Endothelial cell of umbilical vein (primary cell): ENCODE measurements at regions not wholly inside any gene's neighbourhood (a gene's known extent, or its start where the extent isn't known, plus 50 kb on each side); places are given as distances from the start of the nearest gene placed in this dataset.
A peak's percentile ranks its signal among the peaks of the same experiment; 100 is the strongest.

Experiments used
- BruUV-seq: library from RNA; stranded (reverse); fragments of 400-500 nt; replicated peaks from 2 replicates; lab custom pipeline; 2021; lab: Mats Ljungman, UMichigan
- CTCF ChIA-PET: fragments of 300-600, 350-600 bp; sonication (Branson Sonifier 250); formaldehyde crosslinking; loops from one replicate; lab custom pipeline; 2021; ENCODE audit warnings: antibody characterized with exemption, inconsistent platforms; lab: Charles Lee
- POLR2A ChIA-PET: fragments of 300-600, 350-600 bp; sonication (Branson Sonifier 250); formaldehyde crosslinking; loops from one replicate; lab custom pipeline; 2021; ENCODE audit warnings: antibody characterized with exemption, inconsistent platforms; lab: Charles Lee
- DNase-seq: peaks from one replicate; pipeline ENCODE4 v3.0.0-alpha.2; 2011; ENCODE audit warnings: low read depth, low spot score
- FAIRE-seq: peaks from 2 replicates; lab custom pipeline; 2011; peaks lifted over from hg19 to GRCh38; lab: Jason Lieb, UNC
- H2AFZ ChIP-seq: 2 replicates; pipeline ENCODE4 v1.6.0; 2012; ENCODE audit warnings: low read depth, low read length, control low read depth, inconsistent platforms
- H3K27ac ChIP-seq: 2 replicates; pipeline ENCODE4 v1.5.1; 2011; ENCODE audit warnings: low read depth, mild to moderate bottlenecking, control low read depth, low read length, moderate library complexity; ENCODE audit not compliant: insufficient read depth
- H3K27me3 ChIP-seq, 2 experiments: 2 replicates each; pipeline versions ENCODE4 v1.6.0 to v1.6.1; 2011; ENCODE audit warnings: low read length in 2 of 2, mixed read lengths in 1 of 2; ENCODE audit not compliant: control insufficient read depth in 2 of 2, insufficient read depth in 2 of 2
- H3K36me3 ChIP-seq, 2 experiments: 2 replicates in 1 of 2; 3 replicates in 1 of 2; pipeline ENCODE4 v1.5.1; 2011; ENCODE audit warnings: low read length in 2 of 2, mild to moderate bottlenecking in 1 of 2, moderate library complexity in 1 of 2; ENCODE audit not compliant: control insufficient read depth in 2 of 2, insufficient read depth in 2 of 2; ENCODE audit errors: extremely low read depth in 1 of 2
- H3K4me1 ChIP-seq: 3 replicates; pipeline ENCODE4 v1.5.1; 2011; ENCODE audit warnings: mild to moderate bottlenecking, low read length; ENCODE audit not compliant: control insufficient read depth, insufficient read depth; ENCODE audit errors: extremely low read depth
- H3K4me2 ChIP-seq: 2 replicates; pipeline ENCODE4 v1.6.1; 2011; ENCODE audit warnings: low read length, control low read depth, mixed read lengths; ENCODE audit not compliant: insufficient read depth
- H3K4me3 ChIP-seq, 3 experiments: fragments of 200-600 bp in 1 of 3; sonication (generic), shearing (Covaris generic) in 1 of 3; replicated peaks in 1 of 3; 2 replicates each; pipeline ENCODE4 v1.5.1; 2011 to 2016; ENCODE audit warnings: control low read depth in 3 of 3, low read length in 3 of 3, mild to moderate bottlenecking in 2 of 3, inconsistent platforms in 1 of 3, low read depth in 1 of 3, moderate library complexity in 1 of 3; ENCODE audit not compliant: insufficient read depth in 1 of 3
- H3K79me2 ChIP-seq: 2 replicates; pipeline ENCODE4 v1.6.0; 2012; ENCODE audit warnings: low read length, inconsistent platforms; ENCODE audit not compliant: control insufficient read depth, insufficient read depth
- H3K9ac ChIP-seq: replicated peaks from 2 replicates; pipeline ENCODE3; 2011; ENCODE audit warnings: low read length, control low read depth; ENCODE audit not compliant: insufficient read depth; ENCODE audit errors: extremely low read depth
- H3K9me1 ChIP-seq: replicated peaks from 3 replicates; pipeline ENCODE4 v1.6.0; 2011; ENCODE audit warnings: mild to moderate bottlenecking, low read length; ENCODE audit not compliant: control insufficient read depth, insufficient read depth; ENCODE audit errors: extremely low read depth
- H3K9me3 ChIP-seq: replicated peaks from 2 replicates; pipeline ENCODE4 v1.5.1; 2012; ENCODE audit warnings: low read length, inconsistent platforms; ENCODE audit not compliant: control insufficient read depth, insufficient read depth
- H4K20me1 ChIP-seq: replicated peaks from 2 replicates; pipeline ENCODE3; 2011; ENCODE audit warnings: mild to moderate bottlenecking, low read length; ENCODE audit not compliant: control insufficient read depth, insufficient read depth; ENCODE audit errors: extremely low read depth
- EZH2 ChIP-seq: IDR thresholded peaks from 2 replicates; pipeline ENCODE4 v1.6.1; 2012; ENCODE audit warnings: borderline replicate concordance, low read depth, mild to moderate bottlenecking, moderate library complexity, low read length, inconsistent platforms; ENCODE audit not compliant: severe bottlenecking
- FOS ChIP-seq: IDR thresholded peaks from 2 replicates; pipeline ENCODE4 v1.6.1; 2011; ENCODE audit warnings: mild to moderate bottlenecking, low read length, moderate library complexity, borderline replicate concordance; ENCODE audit not compliant: insufficient read depth
- GATA2 ChIP-seq: IDR thresholded peaks from 2 replicates; pipeline ENCODE4 v1.7.0; 2011; ENCODE audit warnings: low read depth, mild to moderate bottlenecking, moderate library complexity, mixed read lengths, low read length; ENCODE audit not compliant: insufficient read length, insufficient read depth
- JUN ChIP-seq: IDR thresholded peaks from 2 replicates; pipeline ENCODE4 v1.6.1; 2011; ENCODE audit warnings: borderline replicate concordance, low read depth; ENCODE audit not compliant: insufficient read length, insufficient read depth
- MYC ChIP-seq: IDR thresholded peaks from one replicate; pipeline ENCODE4 v1.6.1; 2011; ENCODE audit warnings: mild to moderate bottlenecking, low read depth, low read length
- POLR2A ChIP-seq: IDR thresholded peaks from 2 replicates; pipeline ENCODE4 v1.6.1; 2012; ENCODE audit warnings: low read depth, mild to moderate bottlenecking, control low read depth, low read length
- POLR2AphosphoS5 ChIP-seq: IDR thresholded peaks from 2 replicates; pipeline ENCODE4 v1.6.1; 2012; ENCODE audit warnings: low read depth, mild to moderate bottlenecking, control low read depth, low read length, moderate library complexity; ENCODE audit not compliant: insufficient read depth
- dilution Hi-C: fragments of 300-500 bp; cut with MboI; formaldehyde crosslinking; loops from one replicate; pipeline ENCODE4 v1.15.0; 2019; ENCODE audit warnings: low sequenced_read_pairs; ENCODE audit not compliant: extremely low pct_ligation_motif_present
- intact Hi-C: fragments of 100-400 bp; cut with micrococcal nuclease; formaldehyde crosslinking; loops from one replicate; pipeline ENCODE4 v1.10.0; 2022
- TF ChIP-seq, protein P1 (sequence below), 2 donors: IDR thresholded peaks; 1 replicate in 1 of 2; 2 replicates in 1 of 2; pipeline ENCODE4 v1.5.1; 2011; ENCODE audit warnings: low read length in 2 of 2, mild to moderate bottlenecking in 2 of 2, moderate library complexity in 2 of 2, control low read depth in 1 of 2, inconsistent platforms in 1 of 2, low read depth in 1 of 2; ENCODE audit not compliant: insufficient read depth in 1 of 2; ENCODE audit errors: extremely low read depth in 1 of 2
- TF ChIP-seq, protein P2 (sequence below): IDR thresholded peaks from 2 replicates; pipeline ENCODE4 v1.6.1; 2011; ENCODE audit not compliant: insufficient read depth, insufficient read length

- Histone ChIP-seq H3K4me3 (no peak overlapping the region), H3K79me2 (no peaks in the 10 kb centered on the region), H3K4me2 (no peak overlapping the region), H3K9me3 (no peaks in the 10 kb centered on the region), H2AFZ (peak overlapping the region; percentile 39), H3K36me3 (no peaks in the 10 kb centered on the region), H4K20me1 (no peaks in the 10 kb centered on the region), H3K9ac (no peak overlapping the region), H3K9me1 (no peaks in the 10 kb centered on the region), H3K27me3 (no peaks in the 10 kb centered on the region), H3K4me1 (no peaks in the 10 kb centered on the region), H3K27ac (no peak overlapping the region)
- FAIRE-seq (no peak), DNase-seq (peak; percentile 40)
- dilution Hi-C loops (no loop called here), intact Hi-C loops (no loop called here)
- TF ChIP-seq FOS (no peak), JUN (no peak), GATA2 (no peak), EZH2 (no peak), MYC (no peak), POLR2A (no peak), POLR2AphosphoS5 (no peak)
- TF ChIP-seq, protein P1, sequence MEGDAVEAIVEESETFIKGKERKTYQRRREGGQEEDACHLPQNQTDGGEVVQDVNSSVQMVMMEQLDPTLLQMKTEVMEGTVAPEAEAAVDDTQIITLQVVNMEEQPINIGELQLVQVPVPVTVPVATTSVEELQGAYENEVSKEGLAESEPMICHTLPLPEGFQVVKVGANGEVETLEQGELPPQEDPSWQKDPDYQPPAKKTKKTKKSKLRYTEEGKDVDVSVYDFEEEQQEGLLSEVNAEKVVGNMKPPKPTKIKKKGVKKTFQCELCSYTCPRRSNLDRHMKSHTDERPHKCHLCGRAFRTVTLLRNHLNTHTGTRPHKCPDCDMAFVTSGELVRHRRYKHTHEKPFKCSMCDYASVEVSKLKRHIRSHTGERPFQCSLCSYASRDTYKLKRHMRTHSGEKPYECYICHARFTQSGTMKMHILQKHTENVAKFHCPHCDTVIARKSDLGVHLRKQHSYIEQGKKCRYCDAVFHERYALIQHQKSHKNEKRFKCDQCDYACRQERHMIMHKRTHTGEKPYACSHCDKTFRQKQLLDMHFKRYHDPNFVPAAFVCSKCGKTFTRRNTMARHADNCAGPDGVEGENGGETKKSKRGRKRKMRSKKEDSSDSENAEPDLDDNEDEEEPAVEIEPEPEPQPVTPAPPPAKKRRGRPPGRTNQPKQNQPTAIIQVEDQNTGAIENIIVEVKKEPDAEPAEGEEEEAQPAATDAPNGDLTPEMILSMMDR (IDR thresholded peaks at IDR 0.05; ENCODE audit: extremely low read depth in 1 of 2, insufficient read depth in 1 of 2, low read depth in 1 of 2, low read length in 2 of 2): no peak
- TF ChIP-seq, protein P2, sequence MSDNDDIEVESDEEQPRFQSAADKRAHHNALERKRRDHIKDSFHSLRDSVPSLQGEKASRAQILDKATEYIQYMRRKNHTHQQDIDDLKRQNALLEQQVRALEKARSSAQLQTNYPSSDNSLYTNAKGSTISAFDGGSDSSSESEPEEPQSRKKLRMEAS: no peak
- CTCF ChIA-PET: no interaction called here
- POLR2A ChIA-PET: no interaction called here
- BruUV-seq: no TSS peak
Measured at GRCh38 chr1:177858332-177858821, 111.5 kb downstream of the SEC16B start.
